ENCODE measurements at regions not wholly inside any gene's neighbourhood (a gene's known extent, or its start where the extent isn't known, plus 50 kb on each side); places are given as distances from the start of the nearest gene placed in this dataset.

DNA sequence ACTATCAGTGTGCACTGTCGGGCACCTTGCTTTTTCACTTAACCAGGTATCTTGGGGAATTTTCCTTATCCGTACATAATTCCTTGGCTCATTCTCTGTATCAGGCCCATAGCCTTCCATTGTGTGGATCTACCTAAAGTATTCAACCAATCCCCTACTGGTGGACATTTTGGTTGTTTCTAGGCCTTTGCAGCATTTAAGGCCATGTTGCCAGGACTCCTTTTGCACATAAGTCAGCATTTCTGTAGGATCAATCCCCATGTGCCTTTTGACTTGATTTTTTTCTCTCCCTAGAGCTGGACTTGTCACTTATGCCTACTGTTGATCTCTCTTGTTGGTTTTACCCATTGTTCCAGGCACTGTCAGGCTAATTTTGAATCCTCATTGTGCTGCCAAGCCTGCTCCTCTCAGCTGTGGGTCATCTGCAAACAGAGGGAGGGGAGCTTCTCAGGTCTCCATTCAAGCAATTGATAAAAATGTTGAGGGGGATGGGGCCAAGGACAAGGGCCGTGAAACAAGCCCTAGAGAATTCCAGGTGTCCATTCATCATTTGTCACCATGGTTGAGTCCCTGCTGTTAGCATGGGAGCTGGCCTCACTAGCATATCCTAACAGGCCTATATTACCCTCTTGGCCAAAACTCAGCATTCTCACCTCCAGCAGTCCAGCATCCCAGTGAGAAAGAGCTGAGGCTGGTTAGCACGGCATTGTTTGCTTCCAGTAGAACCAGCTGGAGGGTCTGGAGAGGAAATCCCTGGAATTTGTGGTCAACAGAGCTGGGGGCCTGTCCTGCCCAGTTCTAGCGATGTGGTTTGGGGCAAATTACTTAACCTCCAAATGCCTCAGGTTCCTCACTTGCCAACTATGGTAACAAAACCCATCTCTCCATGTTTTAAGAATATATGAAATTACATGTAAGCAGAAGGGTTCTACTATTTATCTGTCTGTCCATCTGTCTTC, 178.4 kb downstream of the MRPL14 start:
- Mint-ChIP-seq H3K36me3 (ENCODE audit: low read depth) (no peaks in the 10 kb centered on the region), H3K9me3 (ENCODE audit: insufficient read depth) (peaks cover 15% of the 10 kb centered on the region), H3K27me3 (ENCODE audit: low read depth) (peaks cover 4% of the 10 kb centered on the region), H3K4me3 (no peak overlapping the region), H3K27ac (no peak overlapping the region), H3K4me1 (ENCODE audit: low read depth) (no peaks in the 10 kb centered on the region)
- ATAC-seq (no peak), DNase-seq (no peak)
- POLR2A ChIA-PET = interaction anchor here (0.9 kb wide), 1 partner anchor 11 kb away, joined by 3 read pairs; no protein-coding TSS in a partner anchor
- CTCF ChIA-PET = interaction anchor here (0.8 kb wide), 1 partner anchor 9 kb away, joined by 3 read pairs; no protein-coding TSS in a partner anchor

DNA sequence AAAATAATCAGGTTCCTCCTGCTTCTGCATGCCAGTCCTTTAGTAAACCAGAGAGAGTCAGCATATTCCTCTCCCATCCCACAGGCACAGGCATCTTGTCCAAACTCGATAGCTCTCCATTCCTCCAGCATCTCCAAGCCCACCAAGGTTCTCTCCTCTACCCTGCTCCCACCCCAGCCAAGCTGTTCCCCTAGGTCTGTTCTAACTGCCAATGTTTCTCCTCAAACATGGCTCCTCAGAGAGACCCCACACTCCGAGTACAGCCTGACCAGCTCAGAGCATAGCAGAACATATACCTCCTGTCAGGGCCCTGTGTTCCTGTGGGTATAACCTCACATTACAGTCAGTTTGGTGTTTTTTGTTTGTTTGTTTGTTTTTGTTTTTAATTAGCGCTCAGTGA, 177.8 kb downstream of the VEGFA start:
- Mint-ChIP-seq H3K27ac (no peak overlapping the region), H3K27me3 (ENCODE audit: low read depth) (peaks cover 3% of the 10 kb centered on the region), H3K9me3 (ENCODE audit: insufficient read depth) (peaks cover 15% of the 10 kb centered on the region), H3K4me3 (no peak overlapping the region), H3K36me3 (ENCODE audit: low read depth) (no peaks in the 10 kb centered on the region), H3K4me1 (ENCODE audit: low read depth) (no peaks in the 10 kb centered on the region)
- no peak for ATAC-seq
- CTCF ChIA-PET = no interaction called here
- POLR2A ChIA-PET = no interaction called here
- no peak for DNase-seq

DNA sequence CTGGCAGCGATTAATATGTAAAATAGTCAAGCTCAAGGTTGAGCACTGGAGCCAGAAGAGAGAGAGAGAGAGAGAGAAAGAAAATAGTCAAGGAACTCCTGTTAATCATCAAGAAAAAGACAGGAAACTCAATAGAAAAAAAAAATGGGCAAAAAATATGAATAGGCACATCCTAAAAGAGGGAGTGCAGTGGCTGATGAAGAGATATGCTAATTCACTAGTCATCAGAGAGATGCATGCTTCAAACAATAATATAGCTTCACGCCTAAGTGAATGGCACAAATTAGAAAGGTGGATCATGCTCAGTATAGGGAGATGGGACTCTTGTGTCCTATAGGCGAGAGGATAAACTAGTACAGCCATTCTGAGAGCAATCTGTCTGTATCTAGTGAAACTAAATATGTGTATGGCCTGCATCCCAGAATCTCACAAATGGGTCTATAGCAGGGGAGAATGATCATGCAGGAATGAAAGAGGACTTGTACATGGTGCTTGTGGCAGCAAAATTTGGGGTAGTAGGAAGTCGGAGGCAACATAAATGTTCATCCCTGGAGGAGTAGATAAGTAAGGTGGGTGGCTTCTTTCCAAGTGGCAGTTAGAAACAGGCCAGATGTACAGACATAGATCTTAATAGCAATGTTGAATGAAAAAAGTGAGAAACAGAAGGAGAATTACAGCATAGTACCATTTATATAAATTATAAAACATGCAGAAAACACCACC, 176.8 kb downstream of the VEGFA start:
- no peak overlapping the region for H3K27ac Mint-ChIP-seq
- H3K4me1 Mint-ChIP-seq (ENCODE audit: low read depth) = no peaks in the 10 kb centered on the region
- POLR2A ChIA-PET = interaction anchor here (0.8 kb wide), 1 partner anchor 64 kb away, joined by 3 read pairs; no protein-coding TSS in a partner anchor
- no peaks in the 10 kb centered on the region for H3K36me3 Mint-ChIP-seq (ENCODE audit: low read depth)
- H3K27me3 Mint-ChIP-seq (ENCODE audit: low read depth) = peaks cover 3% of the 10 kb centered on the region
- DNase-seq (no peak), ATAC-seq (no peak)
- CTCF ChIA-PET = no interaction called here
- H3K9me3 Mint-ChIP-seq (ENCODE audit: insufficient read depth) = peaks cover 15% of the 10 kb centered on the region
- H3K4me3 Mint-ChIP-seq = no peak overlapping the region

DNA sequence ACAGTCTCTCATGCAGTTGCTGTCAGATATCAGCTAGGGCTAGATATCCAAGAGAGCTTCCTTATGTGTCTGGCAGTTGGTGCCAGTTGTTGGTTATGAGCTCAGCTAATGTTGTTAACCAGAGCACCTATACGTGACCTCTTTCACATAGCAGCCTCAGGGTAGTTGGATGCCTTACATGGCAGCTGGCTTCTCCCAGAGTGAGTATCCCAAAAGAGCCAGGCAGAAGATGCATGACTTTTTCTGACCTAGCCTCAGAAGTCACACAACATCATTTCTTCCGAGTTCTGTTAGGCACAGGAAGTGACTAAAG, 175.7 kb downstream of the VEGFA start:
- DNase-seq (no peak), ATAC-seq (no peak)
- ChIA-PET CTCF (interaction anchor here (0.8 kb wide), 1 partner anchor 311 kb away, joined by 3 read pairs; the partner anchor contains the start of gene SLC35B2), POLR2A (no interaction called here)
- H3K9me3 Mint-ChIP-seq (ENCODE audit: insufficient read depth) = peaks cover 15% of the 10 kb centered on the region
- no peaks in the 10 kb centered on the region for H3K4me1 Mint-ChIP-seq (ENCODE audit: low read depth)
- H3K4me3 Mint-ChIP-seq = no peak overlapping the region
- H3K36me3 Mint-ChIP-seq (ENCODE audit: low read depth) = no peaks in the 10 kb centered on the region
- no peak overlapping the region for H3K27ac Mint-ChIP-seq
- H3K27me3 Mint-ChIP-seq (ENCODE audit: low read depth) = peaks cover 3% of the 10 kb centered on the region

DNA sequence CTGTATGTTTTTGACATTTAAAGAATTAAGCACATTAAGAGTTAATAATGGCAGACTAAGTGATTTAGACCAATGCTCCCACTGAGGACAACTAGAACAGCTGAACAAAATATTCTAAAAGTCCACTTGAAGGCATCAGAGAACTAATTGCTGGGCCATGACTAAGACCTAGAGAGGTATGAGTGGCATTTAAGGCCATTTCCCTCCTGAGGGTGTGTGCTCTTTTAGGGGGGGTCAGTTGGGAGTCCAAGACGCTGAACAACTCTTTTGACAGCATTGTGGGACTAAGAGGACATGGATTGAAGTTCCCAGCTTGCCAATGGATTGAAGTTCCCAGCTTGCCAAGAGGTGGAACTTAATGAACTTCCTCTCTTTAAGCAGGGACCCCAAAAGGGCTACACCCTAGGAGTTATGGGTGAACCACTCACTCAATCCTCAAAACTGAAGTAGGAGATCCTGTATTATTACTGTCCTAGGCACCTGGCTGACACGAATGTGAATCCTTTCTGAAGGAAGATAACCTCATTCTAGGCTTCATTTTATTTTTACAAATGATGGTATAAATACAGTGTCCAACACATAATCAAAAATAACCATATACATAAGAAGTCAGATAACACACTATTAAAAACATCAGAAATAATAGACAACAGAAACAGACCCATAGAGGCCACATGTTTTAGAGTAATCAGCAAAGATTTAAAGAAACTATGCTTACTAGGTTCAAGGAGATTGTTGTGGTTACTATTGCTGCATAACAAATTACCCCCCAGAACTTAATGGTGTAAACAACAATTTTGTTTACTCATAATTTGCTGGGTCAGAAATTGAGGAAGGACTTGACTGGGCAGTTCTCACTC, 175.1 kb downstream of the VEGFA start:
- CTCF ChIA-PET = interaction anchor here (0.8 kb wide), 1 partner anchor 312 kb away, joined by 3 read pairs; the partner anchor contains the start of gene SLC35B2
- H3K4me3 Mint-ChIP-seq = no peak overlapping the region
- POLR2A ChIA-PET = no interaction called here

DNA sequence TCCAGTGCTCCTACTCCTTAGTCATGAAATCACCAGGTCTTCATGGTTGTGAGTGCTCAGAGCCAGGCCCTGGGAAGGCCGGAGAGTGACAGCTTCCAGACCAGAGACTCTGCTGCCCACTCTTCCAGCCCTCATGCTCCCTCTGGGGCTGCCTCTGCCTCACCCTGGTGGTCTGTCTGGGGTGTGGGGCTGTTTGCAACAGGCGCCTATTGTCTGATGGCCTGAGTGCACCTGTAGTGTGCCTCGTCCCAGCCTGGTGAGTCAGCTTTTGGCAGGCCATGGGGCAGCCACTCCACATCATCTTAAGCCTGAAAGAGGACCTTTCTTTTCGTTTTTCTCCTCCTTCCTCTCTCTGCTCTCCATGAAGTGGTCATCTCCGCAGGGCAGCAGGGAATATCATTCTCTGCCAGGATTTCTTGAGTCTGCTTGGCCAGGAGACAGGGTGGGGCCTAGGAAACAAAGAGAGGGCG, 173.8 kb downstream of the VEGFA start:
- H3K36me3 Mint-ChIP-seq (ENCODE audit: low read depth) = no peaks in the 10 kb centered on the region
- DNase-seq = no peak
- no peak overlapping the region for H3K4me3 Mint-ChIP-seq
- ChIA-PET CTCF (no interaction called here), POLR2A (no interaction called here)
- H3K9me3 Mint-ChIP-seq (ENCODE audit: insufficient read depth) = peaks cover 15% of the 10 kb centered on the region
- no peak overlapping the region for H3K27ac Mint-ChIP-seq
- no peak for ATAC-seq
- no peaks in the 10 kb centered on the region for H3K4me1 Mint-ChIP-seq (ENCODE audit: low read depth)
- H3K27me3 Mint-ChIP-seq (ENCODE audit: low read depth) = peaks cover 3% of the 10 kb centered on the region

More for the DNA sequence above, 175.1 kb downstream of the VEGFA start:
- Mint-ChIP-seq H3K9me3 (ENCODE audit: insufficient read depth) (peaks cover 15% of the 10 kb centered on the region), H3K36me3 (ENCODE audit: low read depth) (no peaks in the 10 kb centered on the region), H3K27ac (no peak overlapping the region), H3K27me3 (ENCODE audit: low read depth) (peaks cover 3% of the 10 kb centered on the region), H3K4me1 (ENCODE audit: low read depth) (no peaks in the 10 kb centered on the region)
- DNase-seq (no peak), ATAC-seq (no peak)

DNA sequence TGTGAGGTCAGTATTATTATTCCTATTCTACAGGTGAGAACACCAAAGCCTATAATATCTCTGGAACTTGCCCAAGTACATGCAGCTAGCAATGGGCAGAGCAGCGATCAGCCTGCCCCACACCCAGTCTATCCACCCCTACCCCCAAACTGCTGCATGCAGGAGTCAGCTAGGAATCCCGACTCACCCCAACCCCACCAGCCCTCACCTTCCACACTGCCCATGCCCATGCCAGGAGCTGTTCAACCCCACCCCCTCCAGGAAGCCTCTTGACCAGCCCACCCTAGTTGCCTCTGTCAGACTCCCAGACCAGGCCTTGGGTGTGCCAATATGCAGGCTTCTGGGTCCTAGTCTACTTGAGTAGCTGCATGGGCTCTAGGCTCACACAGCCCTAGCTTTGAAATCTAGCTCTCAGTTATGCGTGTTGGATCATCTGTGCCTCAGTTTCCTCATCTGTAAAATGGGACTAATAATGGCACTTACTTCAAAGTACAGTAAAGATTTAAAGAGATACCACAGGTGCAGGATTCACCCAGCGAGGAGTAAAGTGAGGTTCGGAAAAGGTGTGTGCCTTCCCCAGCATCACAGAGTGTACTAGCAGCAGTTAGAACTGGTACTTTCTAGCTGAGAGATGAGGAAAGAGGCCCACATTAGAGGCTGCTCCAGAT, 173.2 kb downstream of the VEGFA start:
- Mint-ChIP-seq H3K9me3 (ENCODE audit: insufficient read depth) (peaks cover 15% of the 10 kb centered on the region), H3K4me1 (ENCODE audit: low read depth) (no peaks in the 10 kb centered on the region), H3K36me3 (ENCODE audit: low read depth) (no peaks in the 10 kb centered on the region), H3K27me3 (ENCODE audit: low read depth) (peaks cover 3% of the 10 kb centered on the region), H3K27ac (no peak overlapping the region), H3K4me3 (no peak overlapping the region)
- POLR2A ChIA-PET = no interaction called here
- ATAC-seq = no peak
- no peak for DNase-seq
- CTCF ChIA-PET = no interaction called here

DNA sequence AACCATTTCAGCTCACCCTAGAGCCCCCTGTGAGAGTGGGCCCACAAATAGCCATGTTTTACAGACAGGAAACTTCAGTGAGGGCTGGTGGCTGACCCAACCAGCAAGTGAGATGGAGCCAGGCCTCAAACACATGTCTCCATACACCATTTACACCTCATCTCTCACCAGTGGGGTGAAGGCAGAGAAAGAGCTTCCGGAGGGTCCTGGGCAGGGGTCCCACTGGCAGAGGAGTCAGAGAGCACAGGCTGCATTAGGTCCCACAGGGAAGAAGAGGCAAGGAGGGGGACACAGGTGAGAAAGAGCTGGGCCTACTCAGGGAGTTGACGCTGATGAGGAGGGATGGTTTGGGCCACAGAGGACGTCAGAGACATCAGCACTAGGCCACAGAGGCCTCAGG, 172.6 kb downstream of the VEGFA start:
- no peak for ATAC-seq
- POLR2A ChIA-PET = no interaction called here
- Mint-ChIP-seq H3K4me1 (ENCODE audit: low read depth) (no peaks in the 10 kb centered on the region), H3K27ac (no peak overlapping the region), H3K4me3 (no peak overlapping the region), H3K27me3 (ENCODE audit: low read depth) (peaks cover 3% of the 10 kb centered on the region), H3K36me3 (ENCODE audit: low read depth) (no peaks in the 10 kb centered on the region), H3K9me3 (ENCODE audit: insufficient read depth) (peaks cover 15% of the 10 kb centered on the region)
- DNase-seq = no peak
- CTCF ChIA-PET = no interaction called here

DNA sequence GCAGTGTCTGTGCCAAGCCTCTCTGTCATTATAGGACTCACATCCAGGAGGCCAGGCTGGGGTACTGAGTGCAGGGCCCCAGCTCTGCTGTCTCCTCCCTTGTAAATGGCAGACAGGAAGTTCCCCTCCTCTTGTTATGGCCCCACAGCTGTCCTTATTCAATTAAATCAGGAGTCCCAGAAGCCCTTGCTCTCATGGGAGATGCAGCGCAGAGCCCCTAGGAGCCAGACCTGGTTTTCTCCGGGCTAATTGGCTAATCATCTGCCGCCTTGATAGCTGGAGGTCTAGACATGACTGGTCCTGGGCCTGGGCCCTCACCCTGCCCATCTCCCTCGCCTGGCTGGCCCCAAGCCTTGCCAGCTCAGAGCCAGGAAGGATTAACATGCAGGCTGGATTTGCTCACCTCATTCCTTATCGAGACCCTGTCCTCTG, 172.0 kb downstream of the VEGFA start:
- Mint-ChIP-seq H3K36me3 (ENCODE audit: low read depth) (no peaks in the 10 kb centered on the region), H3K27ac (no peak overlapping the region), H3K27me3 (ENCODE audit: low read depth) (peaks cover 3% of the 10 kb centered on the region), H3K4me3 (no peak overlapping the region), H3K4me1 (ENCODE audit: low read depth) (no peaks in the 10 kb centered on the region), H3K9me3 (ENCODE audit: insufficient read depth) (peaks cover 15% of the 10 kb centered on the region)
- ChIA-PET POLR2A (no interaction called here), CTCF (no interaction called here)
- ATAC-seq (no peak), DNase-seq (no peak)

DNA sequence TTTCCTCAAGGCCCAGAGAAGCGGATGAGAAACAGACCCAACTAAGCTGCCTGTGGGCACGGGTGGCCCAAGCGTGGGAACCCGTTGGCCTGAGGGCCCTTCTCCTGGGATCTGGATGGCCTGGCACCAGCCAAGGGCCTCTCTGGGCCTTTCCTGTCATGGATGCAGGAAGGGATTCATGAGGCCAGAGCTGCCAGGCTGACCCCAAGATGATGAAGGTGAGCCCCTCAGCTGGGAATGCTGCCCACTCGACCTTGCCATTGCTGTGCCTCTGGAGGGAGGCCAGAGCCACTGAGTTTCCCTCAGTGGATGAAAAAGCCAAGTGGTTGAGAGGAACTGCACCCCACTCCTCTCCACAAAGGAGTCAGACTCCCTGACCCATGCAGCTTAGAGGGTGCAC, 171.2 kb downstream of the VEGFA start:
- CTCF ChIA-PET = no interaction called here
- peaks cover 10% of the 10 kb centered on the region for H3K9me3 Mint-ChIP-seq (ENCODE audit: insufficient read depth)
- H3K4me3 Mint-ChIP-seq = no peak overlapping the region
- H3K27me3 Mint-ChIP-seq (ENCODE audit: low read depth) = no peaks in the 10 kb centered on the region
- POLR2A ChIA-PET = no interaction called here
- no peaks in the 10 kb centered on the region for H3K4me1 Mint-ChIP-seq (ENCODE audit: low read depth)
- no peak overlapping the region for H3K27ac Mint-ChIP-seq
- ATAC-seq (no peak), DNase-seq (no peak)
- H3K36me3 Mint-ChIP-seq (ENCODE audit: low read depth) = no peaks in the 10 kb centered on the region

DNA sequence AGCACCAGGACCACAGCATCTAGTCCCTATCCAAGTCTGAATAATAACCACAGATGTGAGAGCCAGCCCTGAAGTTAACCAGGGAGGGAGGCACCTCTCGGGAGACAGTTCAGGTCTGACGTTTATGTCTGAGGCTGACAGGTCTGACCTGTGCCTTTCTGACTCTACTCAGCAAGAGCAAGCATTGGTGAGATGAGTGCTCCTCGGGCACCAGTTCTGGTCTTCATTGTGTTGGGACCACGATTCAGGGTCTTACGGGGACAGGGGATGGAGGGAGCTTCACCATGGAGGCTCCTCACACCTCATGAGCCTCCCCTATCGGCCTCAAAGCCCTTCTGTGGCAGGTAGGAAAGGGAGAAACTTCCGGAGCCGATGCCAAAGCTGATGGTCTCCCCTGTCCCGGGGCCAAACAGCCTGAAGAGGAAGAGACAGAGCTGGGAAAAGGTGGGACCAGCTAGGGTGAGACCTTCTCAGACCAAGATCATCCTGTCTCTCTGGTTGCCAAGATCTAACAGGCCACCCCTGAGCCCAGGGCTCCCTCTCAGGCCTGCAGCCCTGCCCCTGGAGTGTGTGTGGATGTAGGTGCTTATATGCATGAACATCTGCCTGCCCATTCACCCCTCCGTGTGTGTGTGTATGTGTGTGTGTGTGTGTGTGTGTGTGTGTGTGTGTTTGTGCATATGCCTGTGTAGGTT, 170.5 kb downstream of the VEGFA start:
- Mint-ChIP-seq H3K27ac (no peak overlapping the region), H3K4me1 (ENCODE audit: low read depth) (no peaks in the 10 kb centered on the region), H3K36me3 (ENCODE audit: low read depth) (no peaks in the 10 kb centered on the region), H3K4me3 (no peak overlapping the region), H3K27me3 (ENCODE audit: low read depth) (no peaks in the 10 kb centered on the region), H3K9me3 (ENCODE audit: insufficient read depth) (peaks cover 10% of the 10 kb centered on the region)
- POLR2A ChIA-PET = no interaction called here
- no peak for DNase-seq
- no peak for ATAC-seq
- CTCF ChIA-PET = no interaction called here

Measured in activated CD8-positive, alpha-beta T cell treated with anti-CD3 and anti-CD28 coated beads, Interleukin-2, amount 10 ng/mL, durations not matched to agents 7 days and 5 days (primary cell).